ENCODE measurements at regions not wholly inside any gene's neighbourhood (a gene's known extent, or its start where the extent isn't known, plus 50 kb on each side); places are given as distances from the start of the nearest gene placed in this dataset.
"Not testable (repeated sequence)": the region's sequence is repeated elsewhere in the genome, so short reads cannot be mapped to it uniquely, and the experiment has no call there.

DNA sequence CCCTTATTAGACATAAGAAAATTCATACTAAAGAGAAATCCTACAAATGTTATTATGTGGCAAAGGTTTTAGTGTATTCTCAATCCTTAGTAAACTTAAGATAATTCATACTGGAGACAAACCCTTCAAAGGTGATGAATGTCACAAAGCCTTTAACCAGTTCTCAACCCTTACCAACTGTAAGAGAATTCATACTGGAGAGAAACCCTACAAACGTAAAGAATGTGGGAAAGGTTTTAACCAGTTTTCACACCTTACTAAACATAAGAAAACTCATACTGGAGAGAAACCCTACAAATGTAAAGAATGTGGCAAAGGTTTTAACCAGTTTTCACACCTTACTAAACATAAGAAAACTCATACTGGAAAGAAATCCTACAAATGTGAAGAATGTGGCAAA lies 93.2 kb downstream of the ZNF680 start:
- WGBS, 2 donors = 63 to 70% methylated on average over 1 of the region's 1 CpG
- Histone ChIP-seq H3K36me3 (no peaks in the 10 kb centered on the region), H3K4me3 (no peak overlapping the region), H3K9me3 (peaks cover 0 to 24% (median 12%) of the 10 kb centered on the region in 4 donors), H3K27me3 (no peaks in the 10 kb centered on the region), H3K27ac (no peak overlapping the region), H3K4me1 (no peaks in the 10 kb centered on the region)
- TF ChIP-seq POLR2AphosphoS5 (IDR thresholded peaks at IDR 0.05) (no peak), EP300 (IDR thresholded peaks at IDR 0.05) (no peak), POLR2A (IDR thresholded peaks at IDR 0.05) (no peak)
- TF ChIP-seq, protein P1, sequence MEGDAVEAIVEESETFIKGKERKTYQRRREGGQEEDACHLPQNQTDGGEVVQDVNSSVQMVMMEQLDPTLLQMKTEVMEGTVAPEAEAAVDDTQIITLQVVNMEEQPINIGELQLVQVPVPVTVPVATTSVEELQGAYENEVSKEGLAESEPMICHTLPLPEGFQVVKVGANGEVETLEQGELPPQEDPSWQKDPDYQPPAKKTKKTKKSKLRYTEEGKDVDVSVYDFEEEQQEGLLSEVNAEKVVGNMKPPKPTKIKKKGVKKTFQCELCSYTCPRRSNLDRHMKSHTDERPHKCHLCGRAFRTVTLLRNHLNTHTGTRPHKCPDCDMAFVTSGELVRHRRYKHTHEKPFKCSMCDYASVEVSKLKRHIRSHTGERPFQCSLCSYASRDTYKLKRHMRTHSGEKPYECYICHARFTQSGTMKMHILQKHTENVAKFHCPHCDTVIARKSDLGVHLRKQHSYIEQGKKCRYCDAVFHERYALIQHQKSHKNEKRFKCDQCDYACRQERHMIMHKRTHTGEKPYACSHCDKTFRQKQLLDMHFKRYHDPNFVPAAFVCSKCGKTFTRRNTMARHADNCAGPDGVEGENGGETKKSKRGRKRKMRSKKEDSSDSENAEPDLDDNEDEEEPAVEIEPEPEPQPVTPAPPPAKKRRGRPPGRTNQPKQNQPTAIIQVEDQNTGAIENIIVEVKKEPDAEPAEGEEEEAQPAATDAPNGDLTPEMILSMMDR (IDR thresholded peaks at IDR 0.05) = no peak
- DNase-seq = no peak
- no peak for ATAC-seq (ENCODE audit: low FRiP score in 2 of 2)

DNA sequence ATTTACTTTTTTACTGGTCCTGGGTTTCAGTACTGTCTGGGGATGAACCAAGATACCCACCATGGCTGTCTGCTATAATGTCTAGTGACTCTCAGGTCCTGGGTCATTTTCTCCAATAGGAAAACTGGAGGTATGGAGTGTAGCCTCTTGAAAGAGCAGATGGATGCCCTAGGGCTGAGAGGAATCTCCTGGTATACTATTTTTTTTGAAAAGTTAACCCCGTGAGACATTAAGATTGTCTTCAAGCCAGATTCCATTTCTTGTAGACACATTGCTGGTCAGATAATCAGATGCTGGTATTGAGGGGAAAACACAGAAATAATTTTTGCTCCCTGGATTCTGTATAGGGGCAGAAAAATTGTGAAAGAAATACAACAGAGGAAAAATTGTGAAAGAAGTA lies 97.3 kb downstream of the ZNF680 start:
- no peaks in the 10 kb centered on the region for H3K36me3 ChIP-seq
- H3K4me1 ChIP-seq = no peaks in the 10 kb centered on the region
- no peak for TF ChIP-seq POLR2A (IDR thresholded peaks at IDR 0.05)
- TF ChIP-seq EP300 (IDR thresholded peaks at IDR 0.05) = no peak
- TF ChIP-seq POLR2AphosphoS5 (IDR thresholded peaks at IDR 0.05) = no peak
- TF ChIP-seq, protein P1 (IDR thresholded peaks at IDR 0.05) = no peak
- H3K9me3 ChIP-seq = peaks cover 0 to 34% (median 18%) of the 10 kb centered on the region in 4 donors
- no peak overlapping the region for H3K4me3 ChIP-seq
- ATAC-seq (ENCODE audit: low FRiP score in 2 of 2) (no peak), DNase-seq (no peak)
- no peak overlapping the region for H3K27ac ChIP-seq
- H3K27me3 ChIP-seq = no peaks in the 10 kb centered on the region
- WGBS, 2 donors = 69 to 90% methylated on average over 1 of the region's 1 CpG

DNA sequence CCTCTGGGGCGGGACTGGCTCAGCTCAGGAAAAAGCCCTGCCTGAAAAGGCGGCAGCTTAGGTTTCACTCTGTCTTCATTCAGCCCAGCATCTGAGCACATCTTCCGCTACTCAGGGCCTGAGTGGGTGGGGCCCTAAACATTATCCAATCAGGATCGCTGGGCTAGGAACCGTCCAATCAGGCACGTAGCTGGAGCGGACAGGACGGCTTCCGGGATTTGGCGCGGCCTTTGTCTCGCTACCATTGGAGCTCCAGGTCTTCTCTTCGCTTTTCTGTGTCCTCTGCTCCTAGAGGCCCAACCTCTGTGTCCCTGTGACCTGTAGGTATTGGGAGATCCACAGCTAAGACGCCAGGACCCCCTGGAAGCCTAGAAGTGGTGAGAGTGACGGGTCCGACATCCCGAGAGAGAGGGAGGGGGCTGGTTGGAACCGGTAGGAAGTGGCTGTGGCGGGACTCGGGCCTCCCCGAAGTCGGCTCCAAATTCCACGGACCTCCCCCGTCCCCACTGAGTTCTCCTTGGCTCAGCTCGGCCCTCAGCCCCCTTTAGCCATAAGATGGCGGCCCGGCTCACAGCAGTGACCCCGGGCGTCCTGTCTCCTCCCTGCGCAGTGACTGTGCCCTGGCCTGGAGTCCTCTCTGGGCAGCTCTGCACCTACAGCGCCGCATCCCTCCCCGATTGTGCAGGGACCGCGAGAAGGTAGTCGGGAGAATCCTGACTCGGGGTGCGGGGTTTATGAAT lies 99.1 kb downstream of the ZNF680 start:
- Histone ChIP-seq H3K4me1 (no peaks in the 10 kb centered on the region), H3K9me3 (peaks cover 0 to 18% (median 13%) of the 10 kb centered on the region in 4 donors), H3K4me3 (peak overlapping the region in 3 of 4 donors; percentile 43 to 46 (median 44)), H3K27ac (peak overlapping the region in 1 of 4 donors; percentile 3), H3K27me3 (no peaks in the 10 kb centered on the region), H3K36me3 (no peaks in the 10 kb centered on the region)
- peak; percentile 38 to 40 for DNase-seq
- ATAC-seq (ENCODE audit: low FRiP score in 2 of 2) = peak; percentile 78 to 97
- 29 to 47% methylated on average over 33 to 38 of the region's 38 CpGs for WGBS, 2 donors
- TF ChIP-seq, protein P1 (IDR thresholded peaks at IDR 0.05) = no peak
- TF ChIP-seq POLR2A (IDR thresholded peaks at IDR 0.05) (no peak), EP300 (IDR thresholded peaks at IDR 0.05) (no peak), POLR2AphosphoS5 (IDR thresholded peaks at IDR 0.05) (no peak)

DNA sequence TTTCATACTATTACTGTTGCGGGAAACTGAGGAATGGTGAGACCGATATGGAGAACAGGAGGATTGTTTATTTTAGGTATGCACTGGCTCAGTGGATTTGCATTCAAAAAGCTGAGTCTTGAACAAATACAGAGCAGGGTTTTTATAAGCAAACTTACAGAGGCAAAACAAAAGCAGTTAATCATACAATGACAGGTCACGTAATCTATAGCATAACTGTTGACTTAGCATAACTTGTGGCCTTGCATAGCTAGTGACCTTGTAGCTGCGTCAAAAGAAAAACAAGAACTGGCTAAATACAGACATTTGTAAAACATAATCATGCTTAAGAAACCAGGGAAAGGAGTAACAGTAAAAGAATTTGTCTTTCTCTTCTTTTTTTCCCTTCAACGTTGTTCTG lies 103.0 kb downstream of the ZNF680 start:
- WGBS, 2 donors = 65 to 86% methylated on average over 5 of the region's 5 CpGs
- ATAC-seq (ENCODE audit: low FRiP score in 2 of 2); DNase-seq: not testable (repeated sequence)

DNA sequence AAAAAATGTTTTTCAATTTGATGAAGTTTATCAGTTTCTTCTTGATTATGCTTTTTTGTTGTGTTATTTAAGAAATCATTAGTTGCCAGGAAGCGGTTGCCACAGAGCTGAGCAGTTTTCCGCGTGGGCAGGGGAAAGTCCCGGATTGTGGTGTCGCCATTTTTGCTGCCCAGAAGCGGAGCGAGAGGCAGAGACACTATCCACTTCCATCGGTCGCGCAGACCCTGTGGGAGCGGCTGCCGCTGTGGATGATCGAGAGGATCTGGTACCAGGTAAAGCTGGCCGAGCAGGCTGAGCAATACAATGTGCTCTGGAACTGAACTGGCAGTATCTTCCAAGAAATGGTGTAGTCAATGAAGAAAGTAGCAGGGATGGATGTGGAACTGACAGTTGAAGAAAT lies 119.8 kb downstream of the ZNF736 start:
- H3K36me3 ChIP-seq = no peaks in the 10 kb centered on the region
- H3K9me3 ChIP-seq = peaks cover 0 to 17% (median 2%) of the 10 kb centered on the region in 4 donors
- no peak overlapping the region for H3K4me3 ChIP-seq
- TF ChIP-seq POLR2A (IDR thresholded peaks at IDR 0.05) (no peak), POLR2AphosphoS5 (IDR thresholded peaks at IDR 0.05) (no peak), EP300 (IDR thresholded peaks at IDR 0.05) (no peak)
- TF ChIP-seq, protein P1 (IDR thresholded peaks at IDR 0.05) = no peak
- ATAC-seq (ENCODE audit: low FRiP score in 2 of 2) (no peak), DNase-seq (peak in 1 of 2 donors; percentile 30)
- WGBS, 2 donors = 92% methylated on average over 14 of the region's 14 CpGs
- H3K27me3 ChIP-seq = no peaks in the 10 kb centered on the region
- no peaks in the 10 kb centered on the region for H3K4me1 ChIP-seq
- no peak overlapping the region for H3K27ac ChIP-seq

More for the DNA sequence above, 103.0 kb downstream of the ZNF680 start:
- peaks cover 0 to 13% (median 6%) of the 10 kb centered on the region in 4 donors for H3K9me3 ChIP-seq
- H3K4me3 ChIP-seq, H3K27me3 ChIP-seq, H3K36me3 ChIP-seq, H3K4me1 ChIP-seq, H3K27ac ChIP-seq: not testable (repeated sequence)

Data from upper lobe of left lung (tissue), 6 donors.